Neural cell (in vitro differentiated cells): ENCODE measurements at regions not wholly inside any gene's neighbourhood (a gene's known extent, or its start where the extent isn't known, plus 50 kb on each side); places are given as distances from the start of the nearest gene placed in this dataset.

Experiments
- EP300 ChIP-seq: fragments of 450-650 bp; conservative IDR thresholded peaks from 2 replicates; pipeline ENCODE4 v1.6.1; 2014; ENCODE audit warnings: antibody characterized with exemption, mild to moderate bottlenecking, moderate library complexity; ENCODE audit not compliant: poor library complexity, severe bottlenecking
- EZH2 ChIP-seq: fragments of 200-600, 300-800 bp; shearing (Covaris generic), sonication (generic); IDR thresholded peaks from 2 replicates; pipeline ENCODE4 v1.6.1; 2014; ENCODE audit warnings: antibody characterized with exemption, low read length, borderline replicate concordance, mild to moderate bottlenecking; ENCODE audit not compliant: insufficient read depth, poor library complexity, severe bottlenecking
- POLR2AphosphoS5 ChIP-seq: IDR thresholded peaks from 2 replicates; pipeline ENCODE4 v1.6.1; 2012
- RAD21 ChIP-seq: fragments of 450-650 bp; conservative IDR thresholded peaks from 2 replicates; pipeline ENCODE4 v1.6.1; 2014; ENCODE audit warnings: antibody characterized with exemption, mild to moderate bottlenecking, moderate library complexity
- TAF1 ChIP-seq: IDR thresholded peaks from 2 replicates; pipeline ENCODE4 v1.6.1; 2012; ENCODE audit warnings: low read depth
- TF ChIP-seq, protein P1 (sequence below): fragments of 450-650 bp; IDR thresholded peaks from 2 replicates; pipeline ENCODE4 v1.5.1; 2014; ENCODE audit warnings: antibody characterized with exemption, mild to moderate bottlenecking, moderate library complexity; ENCODE audit not compliant: poor library complexity, severe bottlenecking
- TF ChIP-seq, protein P2 (sequence below): IDR thresholded peaks from 2 replicates; pipeline ENCODE4 v1.6.1; 2012; ENCODE audit warnings: borderline replicate concordance

- no peak for TF ChIP-seq TAF1
- no peak for TF ChIP-seq EP300
- TF ChIP-seq EZH2: no peak
- TF ChIP-seq, protein P1, sequence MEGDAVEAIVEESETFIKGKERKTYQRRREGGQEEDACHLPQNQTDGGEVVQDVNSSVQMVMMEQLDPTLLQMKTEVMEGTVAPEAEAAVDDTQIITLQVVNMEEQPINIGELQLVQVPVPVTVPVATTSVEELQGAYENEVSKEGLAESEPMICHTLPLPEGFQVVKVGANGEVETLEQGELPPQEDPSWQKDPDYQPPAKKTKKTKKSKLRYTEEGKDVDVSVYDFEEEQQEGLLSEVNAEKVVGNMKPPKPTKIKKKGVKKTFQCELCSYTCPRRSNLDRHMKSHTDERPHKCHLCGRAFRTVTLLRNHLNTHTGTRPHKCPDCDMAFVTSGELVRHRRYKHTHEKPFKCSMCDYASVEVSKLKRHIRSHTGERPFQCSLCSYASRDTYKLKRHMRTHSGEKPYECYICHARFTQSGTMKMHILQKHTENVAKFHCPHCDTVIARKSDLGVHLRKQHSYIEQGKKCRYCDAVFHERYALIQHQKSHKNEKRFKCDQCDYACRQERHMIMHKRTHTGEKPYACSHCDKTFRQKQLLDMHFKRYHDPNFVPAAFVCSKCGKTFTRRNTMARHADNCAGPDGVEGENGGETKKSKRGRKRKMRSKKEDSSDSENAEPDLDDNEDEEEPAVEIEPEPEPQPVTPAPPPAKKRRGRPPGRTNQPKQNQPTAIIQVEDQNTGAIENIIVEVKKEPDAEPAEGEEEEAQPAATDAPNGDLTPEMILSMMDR: no peak
- no peak for TF ChIP-seq RAD21
- TF ChIP-seq, protein P2, sequence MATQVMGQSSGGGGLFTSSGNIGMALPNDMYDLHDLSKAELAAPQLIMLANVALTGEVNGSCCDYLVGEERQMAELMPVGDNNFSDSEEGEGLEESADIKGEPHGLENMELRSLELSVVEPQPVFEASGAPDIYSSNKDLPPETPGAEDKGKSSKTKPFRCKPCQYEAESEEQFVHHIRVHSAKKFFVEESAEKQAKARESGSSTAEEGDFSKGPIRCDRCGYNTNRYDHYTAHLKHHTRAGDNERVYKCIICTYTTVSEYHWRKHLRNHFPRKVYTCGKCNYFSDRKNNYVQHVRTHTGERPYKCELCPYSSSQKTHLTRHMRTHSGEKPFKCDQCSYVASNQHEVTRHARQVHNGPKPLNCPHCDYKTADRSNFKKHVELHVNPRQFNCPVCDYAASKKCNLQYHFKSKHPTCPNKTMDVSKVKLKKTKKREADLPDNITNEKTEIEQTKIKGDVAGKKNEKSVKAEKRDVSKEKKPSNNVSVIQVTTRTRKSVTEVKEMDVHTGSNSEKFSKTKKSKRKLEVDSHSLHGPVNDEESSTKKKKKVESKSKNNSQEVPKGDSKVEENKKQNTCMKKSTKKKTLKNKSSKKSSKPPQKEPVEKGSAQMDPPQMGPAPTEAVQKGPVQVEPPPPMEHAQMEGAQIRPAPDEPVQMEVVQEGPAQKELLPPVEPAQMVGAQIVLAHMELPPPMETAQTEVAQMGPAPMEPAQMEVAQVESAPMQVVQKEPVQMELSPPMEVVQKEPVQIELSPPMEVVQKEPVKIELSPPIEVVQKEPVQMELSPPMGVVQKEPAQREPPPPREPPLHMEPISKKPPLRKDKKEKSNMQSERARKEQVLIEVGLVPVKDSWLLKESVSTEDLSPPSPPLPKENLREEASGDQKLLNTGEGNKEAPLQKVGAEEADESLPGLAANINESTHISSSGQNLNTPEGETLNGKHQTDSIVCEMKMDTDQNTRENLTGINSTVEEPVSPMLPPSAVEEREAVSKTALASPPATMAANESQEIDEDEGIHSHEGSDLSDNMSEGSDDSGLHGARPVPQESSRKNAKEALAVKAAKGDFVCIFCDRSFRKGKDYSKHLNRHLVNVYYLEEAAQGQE: no peak
- TF ChIP-seq POLR2AphosphoS5: no peak
These were observed 92.1 kb upstream of the PLAAT1 start for GRCh38 chr3:193148688-193149473.
